Fibroblast of skin of scalp (primary cell): ENCODE measurements at regions not wholly inside any gene's neighbourhood (a gene's known extent, or its start where the extent isn't known, plus 50 kb on each side); places are given as distances from the start of the nearest gene placed in this dataset.

Experiments
- DNase-seq: peaks from one replicate; pipeline ENCODE4 v3.0.0-alpha.2; 2013

- DNase-seq = no peak
Observed at GRCh38 chr13:107738004-107738403, 477.3 kb downstream of the LIG4 start.

GRCh38 chr13:107736731-107737130 lies 478.6 kb downstream of the LIG4 start:
- DNase-seq = no peak

GRCh38 chr13:107736170-107736569 lies 479.2 kb downstream of the LIG4 start:
- no peak for DNase-seq

- DNase-seq = no peak
Observed at GRCh38 chr13:107734891-107735625, 480.3 kb downstream of the LIG4 start.

DNA sequence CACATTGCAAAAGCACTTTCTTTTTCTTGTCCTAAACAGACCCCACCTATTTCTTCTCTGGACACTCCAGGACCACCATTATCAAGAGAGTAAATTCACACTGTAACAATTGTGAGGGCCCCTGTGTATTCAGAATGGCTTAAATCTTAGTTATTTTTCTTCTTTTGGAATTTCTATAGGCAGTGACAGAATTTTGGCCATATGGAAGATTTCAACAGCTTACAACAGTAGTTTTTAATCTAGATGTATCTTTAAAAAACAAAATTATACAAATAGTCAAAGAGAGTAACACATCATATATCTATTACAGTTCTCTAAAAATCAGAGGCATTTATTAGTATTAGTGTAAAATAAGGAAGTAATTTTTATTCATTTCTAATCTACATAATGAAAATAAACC lies 482.1 kb downstream of the LIG4 start:
- no peak for DNase-seq

- DNase-seq = peak; percentile 19
Observed at GRCh38 chr13:107730813-107731212, 484.5 kb downstream of the LIG4 start.

DNA sequence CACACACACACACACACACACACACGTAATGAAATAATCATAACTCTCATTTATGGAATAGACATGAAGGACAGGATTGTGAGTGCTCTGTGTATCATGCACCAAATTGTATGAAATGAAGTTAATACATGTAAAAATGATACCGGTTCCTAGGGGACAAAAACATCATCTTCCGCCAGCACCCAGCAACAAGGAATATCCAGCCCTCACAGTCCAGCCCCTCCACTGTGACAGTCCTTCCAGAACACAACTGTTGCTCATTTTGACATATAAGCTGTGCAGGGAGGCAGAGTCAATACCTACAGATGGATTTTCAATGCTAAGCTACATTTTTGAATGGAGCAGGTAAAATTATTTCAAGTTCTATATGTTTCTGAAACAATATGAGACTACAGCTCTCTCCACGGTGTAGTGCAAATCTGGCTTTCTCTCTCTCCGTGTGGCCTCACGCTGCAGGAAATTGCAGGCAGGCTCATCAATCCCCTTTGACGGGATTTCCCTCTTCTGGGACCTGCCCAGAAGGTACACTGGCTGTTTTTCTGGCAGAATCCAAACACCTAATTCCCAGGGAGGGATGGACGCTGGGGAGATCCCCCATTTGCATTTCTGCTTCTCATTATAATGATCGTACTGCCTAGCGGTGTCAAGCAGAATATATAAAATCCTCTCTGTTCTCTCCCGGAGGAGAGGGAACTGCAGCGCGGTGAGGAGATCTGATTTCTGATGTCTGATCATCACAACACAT lies 494.0 kb downstream of the LIG4 start:
- no peak for DNase-seq

DNA sequence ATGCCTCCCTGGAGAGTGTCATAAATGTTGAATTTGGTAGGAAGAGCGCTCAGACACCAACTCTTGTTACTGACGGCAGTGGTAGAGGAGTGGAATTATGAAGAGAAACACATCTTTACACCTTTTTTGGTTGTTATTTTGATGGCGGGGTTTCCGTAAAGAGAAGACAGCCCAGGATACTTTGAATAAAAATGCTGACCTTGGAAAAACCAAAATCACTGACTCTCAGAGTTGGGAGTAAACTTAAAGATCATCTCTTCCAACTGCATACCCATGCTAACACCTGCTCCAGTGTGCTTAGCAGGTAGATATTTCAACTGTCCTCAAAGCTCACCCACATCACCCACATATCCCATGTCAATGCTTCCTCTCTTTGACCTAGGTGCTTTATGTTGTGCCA lies 498.6 kb downstream of the LIG4 start:
- no peak for DNase-seq

GRCh38 chr13:107716241-107716640 lies 499.1 kb downstream of the LIG4 start:
- DNase-seq = no peak

- no peak for DNase-seq
Observed at GRCh38 chr13:107715496-107715895, 499.8 kb downstream of the LIG4 start.

DNA sequence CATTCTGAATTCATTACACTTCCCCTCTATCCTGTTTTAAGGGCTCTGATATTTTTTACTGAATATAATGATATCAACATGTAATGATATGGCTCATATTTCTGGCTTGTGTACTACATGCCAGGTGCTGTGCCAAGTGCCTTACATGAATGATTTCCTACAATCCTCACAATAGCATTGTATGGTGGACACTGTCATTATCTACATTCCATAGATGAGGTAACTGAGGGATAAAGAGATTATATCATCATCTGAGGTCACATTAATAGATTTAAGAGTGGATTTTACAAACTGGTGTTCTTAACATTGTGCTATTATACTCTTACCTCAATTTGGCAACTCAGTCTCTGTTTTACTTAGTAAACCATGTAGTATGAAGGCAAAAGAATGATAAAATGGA lies 502.0 kb downstream of the LIG4 start:
- DNase-seq = no peak

- no peak for DNase-seq
Observed at GRCh38 chr13:107712145-107712860, 503.0 kb downstream of the LIG4 start.

DNA sequence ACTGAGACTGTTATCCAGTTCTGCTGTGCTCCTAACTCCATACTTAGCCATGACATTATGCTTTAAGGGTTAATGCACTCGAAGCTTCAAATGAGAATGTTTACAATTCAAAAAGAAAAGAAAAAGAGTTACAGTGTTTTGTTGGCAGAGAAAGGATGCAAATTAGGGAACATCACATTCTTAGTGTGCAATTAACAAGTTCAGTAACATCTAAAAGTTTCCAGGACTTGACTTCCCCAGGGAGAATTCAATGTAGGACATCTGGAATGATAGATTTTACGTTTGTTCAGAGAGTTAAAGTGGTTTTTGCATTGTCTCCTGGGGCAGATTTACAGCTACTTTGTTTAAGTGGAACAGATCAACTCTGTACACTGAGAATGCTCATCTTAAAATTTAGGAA lies 525.2 kb downstream of the LIG4 start:
- no peak for DNase-seq

- DNase-seq = no peak
Observed at GRCh38 chr13:107685876-107686275, 529.5 kb downstream of the LIG4 start.

DNA sequence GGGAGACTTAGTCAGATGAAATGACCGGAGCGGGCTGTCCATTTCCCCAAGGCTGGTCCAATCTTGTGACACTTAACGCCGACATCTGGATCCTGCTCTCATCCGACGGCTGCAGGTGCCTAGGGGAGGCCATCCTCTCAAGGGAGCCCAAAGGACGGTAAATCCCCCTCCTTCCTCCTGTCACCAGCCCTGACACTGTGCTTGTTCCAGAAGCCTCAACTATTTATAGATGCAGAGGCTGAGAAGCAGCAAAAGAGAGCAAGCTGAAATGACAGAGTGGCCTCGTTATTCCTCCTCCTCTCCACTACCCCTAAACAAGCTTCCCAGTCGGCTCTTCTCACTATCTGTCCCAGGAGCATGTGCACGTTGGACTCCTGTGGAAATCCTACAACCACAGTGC lies 533.7 kb downstream of the LIG4 start:
- no peak for DNase-seq

- no peak for DNase-seq
Observed at GRCh38 chr13:107680115-107680514, 535.2 kb downstream of the LIG4 start.

DNA sequence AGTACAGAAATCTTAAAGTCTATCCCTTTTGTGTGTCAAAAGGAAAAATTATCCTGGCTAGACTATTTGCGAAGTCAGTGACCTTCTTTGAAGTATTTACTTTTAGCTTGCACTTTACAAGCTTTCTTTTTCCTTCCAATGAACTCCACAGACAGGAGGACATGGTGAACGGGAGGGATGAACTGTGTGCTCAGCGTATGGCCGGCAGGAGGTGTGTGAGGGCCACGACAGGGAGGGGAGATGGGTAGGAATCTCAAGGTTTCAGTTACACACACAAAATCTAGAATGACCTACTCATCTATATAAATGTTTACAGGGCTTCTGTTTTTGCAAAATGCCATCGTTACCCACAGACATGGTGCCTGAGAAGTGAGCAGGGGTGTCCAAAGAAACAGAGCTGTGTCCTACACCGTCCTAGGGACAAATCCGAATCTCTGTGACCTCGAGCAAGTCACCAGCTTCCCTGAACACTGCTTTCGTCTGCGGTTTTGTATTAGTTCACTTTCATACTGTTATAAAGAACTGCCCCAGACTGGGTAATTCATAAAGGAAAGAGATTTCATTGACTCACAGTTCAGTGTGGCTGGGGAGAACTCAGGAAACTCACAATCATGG lies 537.2 kb downstream of the LIG4 start:
- peak; percentile 4 for DNase-seq

DNA sequence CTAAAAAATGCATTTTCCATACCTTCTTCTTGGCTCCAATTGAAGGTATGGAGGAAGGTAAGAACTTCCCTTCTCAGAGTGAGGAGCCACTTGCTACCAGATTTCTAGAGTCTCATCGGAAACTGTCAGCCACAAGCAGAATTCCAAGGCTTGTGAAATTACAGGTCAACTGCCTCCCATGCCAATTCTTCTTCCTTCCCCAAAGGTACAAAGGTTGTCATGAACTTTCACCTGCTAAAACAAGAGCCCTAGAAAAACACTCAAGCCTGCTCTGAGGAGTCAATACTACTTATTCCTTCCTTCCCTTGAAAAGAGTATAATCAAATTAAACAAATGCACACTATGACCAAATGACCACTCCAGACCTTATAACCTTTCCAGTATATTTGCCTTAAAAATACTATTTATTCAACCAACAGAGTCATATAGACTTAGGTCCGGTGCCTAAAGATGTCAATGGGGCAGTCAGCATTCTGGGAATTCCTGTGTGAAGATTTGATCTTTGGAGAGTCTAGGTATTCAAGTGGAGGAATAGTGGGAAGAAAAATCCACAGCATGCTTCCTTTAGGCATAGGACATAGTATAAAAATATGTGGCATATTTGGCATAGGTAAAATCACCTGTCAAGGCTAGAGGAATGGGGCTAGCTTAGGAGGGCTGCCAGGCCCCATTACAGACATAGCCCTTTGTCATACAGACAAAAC lies 539.3 kb downstream of the LIG4 start:
- DNase-seq = no peak

DNA sequence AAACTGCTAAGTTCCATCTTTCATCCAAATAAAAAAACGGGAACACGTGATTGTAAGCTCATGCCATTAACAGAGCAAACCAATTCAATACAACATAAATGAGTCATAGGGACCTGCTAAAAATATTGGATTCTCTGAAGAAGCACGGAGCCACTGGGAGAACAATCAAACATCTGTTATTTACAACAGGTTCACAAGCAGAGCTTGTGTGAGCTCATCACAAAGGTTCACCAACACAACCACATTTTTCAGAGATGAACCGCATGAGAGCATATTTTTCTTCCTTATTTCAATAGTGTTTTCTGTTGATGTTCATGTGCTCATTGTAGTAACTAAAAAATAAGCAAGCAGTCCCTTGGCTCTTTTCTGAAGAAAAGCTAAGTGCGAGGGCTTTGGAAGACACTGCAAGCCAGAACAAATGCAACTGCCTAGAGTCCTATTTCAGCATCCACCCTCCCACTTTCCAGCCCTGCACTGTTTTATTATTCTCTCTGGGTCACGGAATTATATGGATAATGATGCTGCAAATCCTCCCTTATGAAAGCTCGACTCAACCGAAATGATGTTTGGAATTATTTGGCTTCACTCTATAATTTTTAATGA lies 545.8 kb downstream of the LIG4 start:
- no peak for DNase-seq

DNA sequence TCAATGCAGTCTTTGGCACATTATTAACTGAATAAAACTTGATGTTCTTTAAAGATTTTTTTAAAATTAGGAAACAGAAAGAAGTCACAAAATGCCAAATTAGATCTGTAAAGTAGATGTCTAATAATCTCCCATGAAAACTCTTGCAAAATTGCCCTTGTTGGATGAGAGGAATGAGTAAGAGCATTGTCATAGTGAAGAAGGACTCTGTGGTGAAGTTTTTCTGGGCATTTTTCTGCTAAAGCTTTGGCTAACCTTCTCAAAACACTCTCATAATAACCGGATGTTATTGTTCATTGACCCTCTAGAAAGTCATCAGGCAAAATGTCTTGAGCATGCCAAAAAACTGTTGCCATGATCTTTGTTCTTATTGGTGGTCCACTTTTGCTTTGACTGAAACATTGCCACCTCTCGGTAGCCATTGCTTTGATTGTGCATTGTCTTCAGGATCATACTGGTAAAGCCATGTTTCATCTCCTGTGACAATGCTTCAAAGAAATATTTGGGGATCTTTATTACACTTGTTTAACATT lies 549.3 kb downstream of the LIG4 start:
- no peak for DNase-seq

DNA sequence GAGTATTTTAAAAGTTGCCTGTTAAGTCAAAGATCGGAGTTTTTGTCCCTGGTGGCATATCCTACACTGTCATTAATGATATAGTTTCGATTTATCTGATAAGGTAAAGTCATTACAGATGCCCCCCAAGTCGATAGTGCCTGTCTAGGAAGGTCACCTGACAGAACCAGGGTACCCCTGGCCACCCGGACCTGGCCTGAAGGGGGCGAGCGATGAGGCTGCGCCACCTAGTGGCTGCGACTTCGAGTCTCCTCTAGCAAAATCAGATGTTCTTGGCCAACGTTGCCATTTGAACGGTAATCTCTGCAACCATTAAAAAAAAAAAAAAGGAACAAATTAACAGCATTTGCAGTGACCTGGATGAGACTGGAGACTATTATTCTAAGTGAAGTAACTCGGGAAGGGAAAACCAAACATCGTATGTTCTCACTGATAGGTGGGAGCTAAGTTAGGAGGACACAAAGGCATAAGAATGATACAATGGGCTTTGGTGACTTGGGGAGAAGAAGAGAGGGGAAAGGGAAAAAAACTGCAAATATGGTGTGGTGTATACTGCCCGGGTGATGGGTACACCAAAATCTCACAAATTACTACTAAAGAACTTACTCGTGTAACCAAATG lies 565.1 kb downstream of the LIG4 start:
- peak; percentile 37 for DNase-seq
